ENCODE measurements at regions not wholly inside any gene's neighbourhood (a gene's known extent, or its start where the extent isn't known, plus 50 kb on each side); places are given as distances from the start of the nearest gene placed in this dataset.

DNA sequence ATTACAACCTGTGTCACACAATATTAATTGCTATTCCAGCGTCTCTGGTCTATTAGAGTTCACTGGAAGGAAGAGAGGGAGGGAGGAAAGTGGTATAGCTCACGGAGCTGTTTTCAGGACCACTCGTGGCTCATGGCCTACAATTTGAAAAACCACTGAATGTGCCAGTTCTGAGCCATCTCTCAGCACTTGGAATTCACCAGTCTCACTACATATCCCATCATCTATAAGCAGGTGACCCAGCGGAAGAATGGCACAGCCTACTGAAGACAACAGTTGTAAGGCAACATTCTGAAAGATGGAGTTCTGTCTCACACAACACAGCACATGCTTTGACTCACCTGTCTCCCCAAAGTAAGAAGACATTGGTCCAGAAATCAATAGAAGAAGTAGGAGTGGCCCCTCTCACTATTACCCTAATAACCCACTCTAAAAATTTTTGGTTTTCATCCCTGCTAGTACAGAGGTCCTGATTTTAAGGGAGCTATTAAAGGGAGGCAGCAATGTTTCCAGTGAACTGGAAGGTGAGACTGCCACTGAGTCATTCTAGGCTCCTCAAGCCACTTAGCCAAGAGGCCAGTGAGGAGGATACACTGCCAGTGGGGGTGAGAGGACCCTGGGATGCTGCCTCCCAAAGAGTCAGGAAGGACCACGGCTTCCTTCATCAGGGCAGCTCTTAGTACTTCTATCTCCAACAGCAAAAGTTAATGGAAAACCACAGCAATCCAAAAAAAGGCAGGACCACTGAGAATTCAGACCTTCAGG is 50.0 kb upstream of the DOCK9 start:
- Histone ChIP-seq H2BK20ac (ENCODE audit: low read depth, low read length, poor library complexity, severe bottlenecking) (no peak overlapping the region), H3K4me2 (ENCODE audit: insufficient read depth, insufficient read length, low read length) (no peak overlapping the region), H2BK12ac (ENCODE audit: insufficient read length, low read depth, low read length) (no peak overlapping the region), H3K23me2 (ENCODE audit: insufficient read length, low read depth, low read length, poor library complexity, severe bottlenecking) (no peaks in the 10 kb centered on the region), H4K91ac (ENCODE audit: insufficient read length, low read depth, low read length) (no peak overlapping the region), H2AFZ (ENCODE audit: low read length) (no peak overlapping the region), H3K18ac (ENCODE audit: insufficient read length, low read depth, low read length) (no peak overlapping the region), H4K20me1 (ENCODE audit: control insufficient read depth, insufficient read depth, insufficient read length) (no peaks in the 10 kb centered on the region), H3K79me2 (ENCODE audit: insufficient read depth, low read length) (no peaks in the 10 kb centered on the region), H3K27me3 (ENCODE audit: insufficient read depth, low read length) (no peaks in the 10 kb centered on the region), H3K27ac (ENCODE audit: insufficient read length, low read depth, low read length) (no peak overlapping the region), H3K23ac (ENCODE audit: insufficient read length, low read depth, low read length) (no peak overlapping the region), H4K8ac (replicated peaks; ENCODE audit: insufficient read length, low read depth, low read length) (no peak overlapping the region), H2AK5ac (ENCODE audit: insufficient read length, low read length) (no peak overlapping the region), H4K5ac (ENCODE audit: insufficient read length, low read depth, low read length) (no peak overlapping the region), H3K4me1 (ENCODE audit: insufficient read depth, low read length) (no peaks in the 10 kb centered on the region), H3K9me3 (ENCODE audit: control insufficient read depth, low read depth, low read length) (no peaks in the 10 kb centered on the region), H2BK120ac (ENCODE audit: low read depth, low read length, poor library complexity, severe bottlenecking) (no peak overlapping the region), H3K56ac (ENCODE audit: insufficient read length, low read depth, low read length) (no peak overlapping the region), H3K9ac (ENCODE audit: extremely low read depth, insufficient read length, low read length) (no peak overlapping the region), H3T11ph (ENCODE audit: low read length) (no peak overlapping the region), H3K4ac (ENCODE audit: low read depth, low read length) (no peak overlapping the region), H2BK15ac (ENCODE audit: low read depth, low read length) (no peak overlapping the region), H2BK5ac (ENCODE audit: insufficient read length, low read length) (no peak overlapping the region), H3K14ac (ENCODE audit: insufficient read depth, low read length) (no peak overlapping the region), H3K79me1 (ENCODE audit: insufficient read depth, low read depth, low read length, poor library complexity, severe bottlenecking) (no peaks in the 10 kb centered on the region)
- H3K4me3 Mint-ChIP-seq = no peak overlapping the region
- H3K27ac Mint-ChIP-seq = no peak overlapping the region; a peak in 2 of 7 replicates
- H3K27me3 Mint-ChIP-seq (ENCODE audit: low read depth) = no peaks in the 10 kb centered on the region
- no CpG with 5 or more reads among the region's 5 CpGs for WGBS (ENCODE audit: extremely low coverage, insufficient read length, low lambda C conversion rate)
- peaks cover 0 to 3% of the 10 kb centered on the region in 2 experiments; a peak in 1 of 4 replicates for H3K4me1 Mint-ChIP-seq
- peaks cover 3% of the 10 kb centered on the region in 2 experiments; a peak in 3 of 5 replicates for H3K9me3 Mint-ChIP-seq
- DNase-seq = no peak
- no peaks in the 10 kb centered on the region; a peak in 3 of 7 replicates for H3K36me3 Mint-ChIP-seq (ENCODE audit: insufficient read depth in 1 of 3, low read depth in 3 of 3)
- TF ChIP-seq, protein P1, sequence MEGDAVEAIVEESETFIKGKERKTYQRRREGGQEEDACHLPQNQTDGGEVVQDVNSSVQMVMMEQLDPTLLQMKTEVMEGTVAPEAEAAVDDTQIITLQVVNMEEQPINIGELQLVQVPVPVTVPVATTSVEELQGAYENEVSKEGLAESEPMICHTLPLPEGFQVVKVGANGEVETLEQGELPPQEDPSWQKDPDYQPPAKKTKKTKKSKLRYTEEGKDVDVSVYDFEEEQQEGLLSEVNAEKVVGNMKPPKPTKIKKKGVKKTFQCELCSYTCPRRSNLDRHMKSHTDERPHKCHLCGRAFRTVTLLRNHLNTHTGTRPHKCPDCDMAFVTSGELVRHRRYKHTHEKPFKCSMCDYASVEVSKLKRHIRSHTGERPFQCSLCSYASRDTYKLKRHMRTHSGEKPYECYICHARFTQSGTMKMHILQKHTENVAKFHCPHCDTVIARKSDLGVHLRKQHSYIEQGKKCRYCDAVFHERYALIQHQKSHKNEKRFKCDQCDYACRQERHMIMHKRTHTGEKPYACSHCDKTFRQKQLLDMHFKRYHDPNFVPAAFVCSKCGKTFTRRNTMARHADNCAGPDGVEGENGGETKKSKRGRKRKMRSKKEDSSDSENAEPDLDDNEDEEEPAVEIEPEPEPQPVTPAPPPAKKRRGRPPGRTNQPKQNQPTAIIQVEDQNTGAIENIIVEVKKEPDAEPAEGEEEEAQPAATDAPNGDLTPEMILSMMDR (conservative IDR thresholded peaks at IDR 0.05) = no peak
